ENCODE measurements at regions not wholly inside any gene's neighbourhood (a gene's known extent, or its start where the extent isn't known, plus 50 kb on each side); places are given as distances from the start of the nearest gene placed in this dataset.
"Not testable (repeated sequence)": the region's sequence is repeated elsewhere in the genome, so short reads cannot be mapped to it uniquely, and the experiment has no call there.

GRCh38 chrX:25112156-25112555 is 96.4 kb upstream of the ARX start:
- Histone ChIP-seq H3K79me2 (ENCODE audit: insufficient read depth, low read length) (no peaks in the 10 kb centered on the region), H3K4me2 (ENCODE audit: insufficient read depth, low read length) (no peak overlapping the region), H3K9me3 (ENCODE audit: low read depth, low read length) (no peaks in the 10 kb centered on the region), H3K36me3 (ENCODE audit: insufficient read depth, low read length) (no peaks in the 10 kb centered on the region), H2AFZ (ENCODE audit: low read length) (no peak overlapping the region), H4K20me1 (ENCODE audit: insufficient read depth, low read length) (no peaks in the 10 kb centered on the region), H3K4me3 (ENCODE audit: insufficient read depth, low read length) (no peak overlapping the region), H3K4me1 (ENCODE audit: insufficient read depth, low read length) (no peaks in the 10 kb centered on the region), H3K27ac (ENCODE audit: low read depth, low read length) (no peak overlapping the region), H3K27me3 (ENCODE audit: insufficient read depth, low read length) (no peaks in the 10 kb centered on the region)
- no peak for TF ChIP-seq CTCF (IDR thresholded peaks at IDR 0.05; ENCODE audit: extremely low read depth, low read depth, low read length)
- no peak for DNase-seq (ENCODE audit: insufficient read length, low spot score, missing footprints)

- no peaks in the 10 kb centered on the region for H3K79me2 ChIP-seq (ENCODE audit: insufficient read depth, low read length)
- H3K36me3 ChIP-seq (ENCODE audit: insufficient read depth, low read length), result no peaks in the 10 kb centered on the region
- no peak overlapping the region for H3K27ac ChIP-seq (ENCODE audit: low read depth, low read length)
- DNase-seq (ENCODE audit: insufficient read length, low spot score, missing footprints), result no peak
- no peak overlapping the region for H3K4me3 ChIP-seq (ENCODE audit: insufficient read depth, low read length)
- no peak overlapping the region for H2AFZ ChIP-seq (ENCODE audit: low read length)
- no peak for TF ChIP-seq CTCF (IDR thresholded peaks at IDR 0.05; ENCODE audit: extremely low read depth, low read depth, low read length)
- H3K27me3 ChIP-seq (ENCODE audit: insufficient read depth, low read length), result no peaks in the 10 kb centered on the region
- H3K9me3 ChIP-seq (ENCODE audit: low read depth, low read length), result no peaks in the 10 kb centered on the region
- no peaks in the 10 kb centered on the region for H4K20me1 ChIP-seq (ENCODE audit: insufficient read depth, low read length)
- no peaks in the 10 kb centered on the region for H3K4me1 ChIP-seq (ENCODE audit: insufficient read depth, low read length)
- no peak overlapping the region for H3K4me2 ChIP-seq (ENCODE audit: insufficient read depth, low read length)
Observed at GRCh38 chrX:25108481-25108880, 92.7 kb upstream of the ARX start.

GRCh38 chrX:25105221-25105620 is 89.5 kb upstream of the ARX start:
- Histone ChIP-seq H3K4me1 (ENCODE audit: insufficient read depth, low read length) (no peaks in the 10 kb centered on the region), H3K4me2 (ENCODE audit: insufficient read depth, low read length) (no peak overlapping the region), H3K27me3 (ENCODE audit: insufficient read depth, low read length) (no peaks in the 10 kb centered on the region), H3K9me3 (ENCODE audit: low read depth, low read length) (no peaks in the 10 kb centered on the region), H3K27ac (ENCODE audit: low read depth, low read length) (no peak overlapping the region), H2AFZ (ENCODE audit: low read length) (no peak overlapping the region), H3K36me3 (ENCODE audit: insufficient read depth, low read length) (no peaks in the 10 kb centered on the region), H3K79me2 (ENCODE audit: insufficient read depth, low read length) (no peaks in the 10 kb centered on the region), H4K20me1 (ENCODE audit: insufficient read depth, low read length) (no peaks in the 10 kb centered on the region), H3K4me3 (ENCODE audit: insufficient read depth, low read length) (no peak overlapping the region)
- TF ChIP-seq CTCF (IDR thresholded peaks at IDR 0.05; ENCODE audit: extremely low read depth, low read depth, low read length), result no peak
- DNase-seq (ENCODE audit: insufficient read length, low spot score, missing footprints), result no peak

GRCh38 chrX:25096522-25097045 is 80.8 kb upstream of the ARX start:
- Histone ChIP-seq H3K4me1 (ENCODE audit: insufficient read depth, low read length) (no peaks in the 10 kb centered on the region), H3K36me3 (ENCODE audit: insufficient read depth, low read length) (no peaks in the 10 kb centered on the region), H3K27me3 (ENCODE audit: insufficient read depth, low read length) (no peaks in the 10 kb centered on the region), H2AFZ (ENCODE audit: low read length) (no peak overlapping the region), H3K4me3 (ENCODE audit: insufficient read depth, low read length) (no peak overlapping the region), H4K20me1 (ENCODE audit: insufficient read depth, low read length) (no peaks in the 10 kb centered on the region), H3K4me2 (ENCODE audit: insufficient read depth, low read length) (no peak overlapping the region), H3K27ac (ENCODE audit: low read depth, low read length) (no peak overlapping the region), H3K79me2 (ENCODE audit: insufficient read depth, low read length) (no peaks in the 10 kb centered on the region), H3K9me3 (ENCODE audit: low read depth, low read length) (no peaks in the 10 kb centered on the region)
- no peak for TF ChIP-seq CTCF (IDR thresholded peaks at IDR 0.05; ENCODE audit: extremely low read depth, low read depth, low read length)
- DNase-seq (ENCODE audit: insufficient read length, low spot score, missing footprints), result no peak

- not testable (repeated sequence) for H3K9me3 ChIP-seq (ENCODE audit: low read depth, low read length); H3K27me3 ChIP-seq (ENCODE audit: insufficient read depth, low read length); DNase-seq (ENCODE audit: insufficient read length, low spot score, missing footprints); H3K4me1 ChIP-seq (ENCODE audit: insufficient read depth, low read length); H3K4me2 ChIP-seq (ENCODE audit: insufficient read depth, low read length); H4K20me1 ChIP-seq (ENCODE audit: insufficient read depth, low read length); H2AFZ ChIP-seq (ENCODE audit: low read length); H3K4me3 ChIP-seq (ENCODE audit: insufficient read depth, low read length); H3K79me2 ChIP-seq (ENCODE audit: insufficient read depth, low read length); H3K36me3 ChIP-seq (ENCODE audit: insufficient read depth, low read length); H3K27ac ChIP-seq (ENCODE audit: low read depth, low read length)
Observed at GRCh38 chrX:25091152-25091551, 75.4 kb upstream of the ARX start.

Measured in osteoblast (primary cell).